Type B pancreatic cell (in vitro differentiated cells): ENCODE measurements at regions not wholly inside any gene's neighbourhood (a gene's known extent, or its start where the extent isn't known, plus 50 kb on each side); places are given as distances from the start of the nearest gene placed in this dataset.

Experiments
- DNase-seq: peaks from one replicate; pipeline ENCODE4 v3.0.0; 2021; ENCODE audit warnings: mixed read lengths; ENCODE audit not compliant: unreplicated experiment; ENCODE audit errors: extremely low spot score
- H3K27ac Mint-ChIP-seq: 2 replicates; pipeline ENCODE4 v1.8.0; 2021; ENCODE audit warnings: mild to moderate bottlenecking, mixed read lengths
- H3K27me3 Mint-ChIP-seq: 2 replicates; pipeline ENCODE4 v1.8.0; 2021; ENCODE audit warnings: mixed read lengths
- H3K36me3 Mint-ChIP-seq: 2 replicates; pipeline ENCODE4 v1.8.0; 2021; ENCODE audit warnings: mixed read lengths
- H3K4me1 Mint-ChIP-seq: one replicate; pipeline ENCODE4 v1.8.0; 2021; ENCODE audit warnings: mixed read lengths; ENCODE audit not compliant: unreplicated experiment
- H3K4me3 Mint-ChIP-seq: 2 replicates; pipeline ENCODE4 v1.8.0; 2021; ENCODE audit warnings: mild to moderate bottlenecking, mixed read lengths
- H3K9me3 Mint-ChIP-seq: 2 replicates; pipeline ENCODE4 v1.8.0; 2021; ENCODE audit warnings: mixed read lengths
- CTCF ChIP-seq: fragments of 200-600 bp; sonication (generic); conservative IDR thresholded peaks from 2 replicates; pipeline ENCODE4 v1.5.0; 2021; ENCODE audit warnings: antibody characterized with exemption, mild to moderate bottlenecking

GRCh38 chr18:27608742-27609141, 423.6 kb upstream of the CHST9 start:
- peaks cover 5% of the 10 kb centered on the region for H3K4me1 Mint-ChIP-seq
- no peaks in the 10 kb centered on the region for H3K36me3 Mint-ChIP-seq
- DNase-seq = no peak
- H3K4me3 Mint-ChIP-seq = no peak overlapping the region
- no peaks in the 10 kb centered on the region for H3K27me3 Mint-ChIP-seq
- H3K9me3 Mint-ChIP-seq = no peaks in the 10 kb centered on the region
- peak; percentile 68 for TF ChIP-seq CTCF
- H3K27ac Mint-ChIP-seq = no peak overlapping the region

GRCh38 chr18:27608174-27608573, 423.1 kb upstream of the CHST9 start:
- Mint-ChIP-seq H3K4me3 (no peak overlapping the region), H3K4me1 (peaks cover 5% of the 10 kb centered on the region), H3K27me3 (no peaks in the 10 kb centered on the region), H3K27ac (no peak overlapping the region), H3K9me3 (no peaks in the 10 kb centered on the region), H3K36me3 (no peaks in the 10 kb centered on the region)
- no peak for TF ChIP-seq CTCF
- no peak for DNase-seq

GRCh38 chr18:27606741-27607140, 421.6 kb upstream of the CHST9 start:
- Mint-ChIP-seq H3K27ac (no peak overlapping the region), H3K4me1 (peaks cover 5% of the 10 kb centered on the region), H3K9me3 (no peaks in the 10 kb centered on the region), H3K27me3 (no peaks in the 10 kb centered on the region), H3K4me3 (no peak overlapping the region), H3K36me3 (no peaks in the 10 kb centered on the region)
- DNase-seq = no peak
- TF ChIP-seq CTCF = no peak

GRCh38 chr18:27605107-27605834, 420.2 kb upstream of the CHST9 start:
- no peaks in the 10 kb centered on the region for H3K9me3 Mint-ChIP-seq

DNA sequence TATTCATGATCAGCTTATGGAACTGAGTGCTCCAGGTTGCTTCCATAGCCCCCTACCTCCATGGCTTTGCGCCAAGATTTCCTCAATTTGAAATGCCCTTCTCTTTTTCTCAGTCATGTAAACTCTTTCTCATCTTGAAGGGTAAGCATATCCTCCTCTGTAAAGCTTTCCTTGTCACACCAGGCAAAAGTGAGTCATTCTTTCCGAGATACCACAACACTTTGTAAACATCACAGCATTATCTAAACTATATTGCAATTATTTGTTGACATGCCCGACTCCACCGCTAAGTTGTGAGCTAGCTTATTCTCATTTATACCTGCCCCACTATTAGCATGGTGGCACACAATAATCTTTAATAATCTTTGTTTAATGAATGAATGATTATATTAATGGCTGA, 419.5 kb upstream of the CHST9 start:
- no peak for DNase-seq
- TF ChIP-seq CTCF = no peak
- H3K9me3 Mint-ChIP-seq = no peaks in the 10 kb centered on the region
- H3K27me3 Mint-ChIP-seq = no peaks in the 10 kb centered on the region
- H3K36me3 Mint-ChIP-seq = no peaks in the 10 kb centered on the region
- H3K27ac Mint-ChIP-seq = no peak overlapping the region
- H3K4me3 Mint-ChIP-seq = no peak overlapping the region
- peaks cover 5% of the 10 kb centered on the region for H3K4me1 Mint-ChIP-seq

More at GRCh38 chr18:27605107-27605834, 420.2 kb upstream of the CHST9 start:
- TF ChIP-seq CTCF = peak; percentile 96
- no peaks in the 10 kb centered on the region for H3K27me3 Mint-ChIP-seq
- peak overlapping the region; percentile 4 for H3K27ac Mint-ChIP-seq
- no peak for DNase-seq
- peaks cover 5% of the 10 kb centered on the region for H3K4me1 Mint-ChIP-seq
- no peak overlapping the region for H3K4me3 Mint-ChIP-seq
- H3K36me3 Mint-ChIP-seq = no peaks in the 10 kb centered on the region
